ENCODE measurements at regions not wholly inside any gene's neighbourhood (a gene's known extent, or its start where the extent isn't known, plus 50 kb on each side); places are given as distances from the start of the nearest gene placed in this dataset.

GRCh38 chr2:226600802-226601201, 198.8 kb downstream of the IRS1 start:
- no peak for DNase-seq
- Histone ChIP-seq H3K4me1 (no peaks in the 10 kb centered on the region), H3K36me3 (no peaks in the 10 kb centered on the region), H3K9me3 (no peaks in the 10 kb centered on the region), H3K27me3 (no peaks in the 10 kb centered on the region), H3K27ac (no peak overlapping the region), H3K4me3 (no peak overlapping the region)
- intact Hi-C loops (cut with DNase I): no loop called here
- TF ChIP-seq CTCF (IDR thresholded peaks at IDR 0.05): no peak
- TF ChIP-seq POLR2A (IDR thresholded peaks at IDR 0.05): no peak
- WGBS, 4 donors: 74 to 78% (median 77%) methylated on average over 5 of the region's 5 CpGs
- ATAC-seq: no peak

DNA sequence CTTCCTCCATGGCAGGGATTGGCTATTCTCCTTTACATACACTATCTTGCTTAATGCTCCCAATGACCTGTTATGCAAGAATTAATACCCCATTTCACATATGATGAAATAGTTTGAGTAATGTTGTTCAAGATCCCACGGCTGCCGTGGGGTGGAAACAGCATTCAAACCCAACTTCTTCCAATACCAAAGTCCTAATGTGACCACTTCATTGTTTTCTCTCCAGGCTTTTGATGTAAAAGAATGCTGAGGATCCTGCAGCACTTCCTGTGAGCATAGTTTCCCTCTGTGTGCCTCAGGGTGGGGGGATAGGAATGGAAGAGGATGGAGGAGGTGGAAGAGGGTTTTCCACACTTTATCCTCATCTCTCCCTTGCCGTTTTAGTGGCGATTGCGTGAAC, 199.4 kb downstream of the IRS1 start:
- DNase-seq (no peak), ATAC-seq (no peak)
- no peaks in the 10 kb centered on the region for H3K9me3 ChIP-seq
- no peak overlapping the region for H3K4me3 ChIP-seq
- no peaks in the 10 kb centered on the region for H3K36me3 ChIP-seq
- no peaks in the 10 kb centered on the region for H3K27me3 ChIP-seq
- H3K4me1 ChIP-seq: no peaks in the 10 kb centered on the region
- peak in 1 of 12 donors; percentile 27 for TF ChIP-seq CTCF (IDR thresholded peaks at IDR 0.05)
- TF ChIP-seq POLR2A (IDR thresholded peaks at IDR 0.05): no peak
- 68 to 79% (median 76%) methylated on average over 5 of the region's 5 CpGs for WGBS, 4 donors
- H3K27ac ChIP-seq: no peak overlapping the region
- intact Hi-C loops (cut with DNase I): no loop called here

- intact Hi-C loops (cut with DNase I): no loop called here
- no peaks in the 10 kb centered on the region for H3K4me1 ChIP-seq
- no peaks in the 10 kb centered on the region for H3K27me3 ChIP-seq
- peaks cover 0 to 41% (median 10%) of the 10 kb centered on the region in 12 donors for H3K9me3 ChIP-seq
- DNase-seq (no peak), ATAC-seq (no peak)
- TF ChIP-seq POLR2A (IDR thresholded peaks at IDR 0.05) (no peak), CTCF (IDR thresholded peaks at IDR 0.05) (no peak)
- no peak overlapping the region for H3K4me3 ChIP-seq
- no peaks in the 10 kb centered on the region for H3K36me3 ChIP-seq
- no peak overlapping the region for H3K27ac ChIP-seq
Measured at GRCh38 chr2:226589043-226589442, 210.6 kb downstream of the IRS1 start.

DNA sequence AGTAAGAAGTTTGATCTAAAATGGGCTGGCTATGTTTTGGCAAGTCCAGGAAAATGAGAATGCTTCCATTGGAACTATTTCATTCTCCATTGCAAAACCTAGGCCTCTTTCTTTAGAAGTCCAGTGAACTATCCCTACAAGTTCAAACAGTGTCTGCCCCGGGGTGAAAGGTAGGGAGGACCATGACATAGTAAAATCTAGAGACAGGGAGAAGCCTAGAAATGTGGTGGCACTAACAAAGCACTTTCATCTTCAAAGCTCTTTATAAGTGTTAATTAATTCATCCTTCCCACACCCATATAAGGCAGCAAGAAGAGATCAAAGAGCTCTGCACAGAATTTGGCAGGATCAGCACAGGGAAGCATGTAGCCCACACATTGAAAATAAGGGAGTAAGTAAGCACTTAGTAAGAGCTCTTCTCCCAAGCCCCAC, 214.5 kb downstream of the IRS1 start:
- WGBS, 4 donors: 80 to 96% (median 90%) methylated on average over 1 of the region's 1 CpG
- TF ChIP-seq POLR2A (IDR thresholded peaks at IDR 0.05) (no peak), CTCF (IDR thresholded peaks at IDR 0.05) (no peak)
- no peak overlapping the region for H3K4me3 ChIP-seq

More for the DNA sequence above, 214.5 kb downstream of the IRS1 start:
- ATAC-seq (no peak), DNase-seq (no peak)
- no peaks in the 10 kb centered on the region for H3K36me3 ChIP-seq
- intact Hi-C loops (cut with DNase I): no loop called here
- peaks cover 0 to 36% (median 10%) of the 10 kb centered on the region in 12 donors for H3K9me3 ChIP-seq
- peaks cover 0 to 9% (median 0%) of the 10 kb centered on the region in 12 donors for H3K4me1 ChIP-seq
- H3K27me3 ChIP-seq: no peaks in the 10 kb centered on the region
- H3K27ac ChIP-seq: no peak overlapping the region

Measured in heart left ventricle (tissue), 16 donors.